Lower lobe of right lung (tissue), 2 donors: ENCODE measurements at regions not wholly inside any gene's neighbourhood (a gene's known extent, or its start where the extent isn't known, plus 50 kb on each side); places are given as distances from the start of the nearest gene placed in this dataset.

ENCODE experiments used
- ATAC-seq, 2 donors: fragments of 200-7000 bp; cut with Tn5 transposase; one replicate each; pipeline ENCODE4 v1.9.1; 2020 to 2022; ENCODE audit warnings: mild to moderate bottlenecking in 2 of 2, moderate library complexity in 2 of 2
- DNase-seq: peaks from one replicate; pipeline ENCODE4 v3.0.0-alpha.2; 2020
- H3K27ac ChIP-seq: fragments of 200-600 bp; one replicate; pipeline ENCODE4 v1.8.0; 2022
- H3K27me3 ChIP-seq: fragments of 200-600 bp; one replicate; pipeline ENCODE4 v1.8.0; 2022; ENCODE audit warnings: low read depth
- H3K36me3 ChIP-seq: fragments of 200-600 bp; one replicate; pipeline ENCODE4 v1.8.0; 2022; ENCODE audit warnings: mild to moderate bottlenecking
- H3K4me1 ChIP-seq: fragments of 200-600 bp; one replicate; pipeline ENCODE4 v1.8.0; 2022
- H3K4me3 ChIP-seq: fragments of 200-600 bp; one replicate; pipeline ENCODE4 v1.8.0; 2022; ENCODE audit warnings: mild to moderate bottlenecking
- H3K9me3 ChIP-seq: fragments of 200-600 bp; one replicate; pipeline ENCODE4 v1.8.0; 2022
- CTCF ChIP-seq: fragments of 200-600 bp; IDR thresholded peaks from one replicate; pipeline ENCODE4 v1.8.0; 2022; ENCODE audit warnings: antibody characterized with exemption, mild to moderate bottlenecking
- intact Hi-C: fragments of 100-400 bp; cut with DNase I; formaldehyde crosslinking; loops from one replicate; pipeline ENCODE4 v1.11.0; 2022
- donor health status: DM: no; HTN: yes; CAD: no; lungs with severe emphysema.

GRCh38 chr2:2941205-2941604 is 436.4 kb downstream of the EIPR1 start:
- TF ChIP-seq CTCF, result no peak
- Histone ChIP-seq H3K36me3 (no peaks in the 10 kb centered on the region), H3K9me3 (no peaks in the 10 kb centered on the region), H3K27me3 (no peaks in the 10 kb centered on the region), H3K27ac (no peak overlapping the region), H3K4me3 (no peak overlapping the region), H3K4me1 (no peaks in the 10 kb centered on the region)
- no peak for ATAC-seq
- no peak for DNase-seq
- intact Hi-C loops, result no loop called here

GRCh38 chr2:2940702-2941101 is 436.9 kb downstream of the EIPR1 start:
- no peak for DNase-seq
- H3K9me3 ChIP-seq, result no peaks in the 10 kb centered on the region
- intact Hi-C loops, result no loop called here
- no peak overlapping the region for H3K27ac ChIP-seq
- no peak for ATAC-seq
- H3K4me1 ChIP-seq, result no peaks in the 10 kb centered on the region
- no peak overlapping the region for H3K4me3 ChIP-seq
- TF ChIP-seq CTCF, result no peak
- H3K27me3 ChIP-seq, result no peaks in the 10 kb centered on the region
- H3K36me3 ChIP-seq, result no peaks in the 10 kb centered on the region

DNA sequence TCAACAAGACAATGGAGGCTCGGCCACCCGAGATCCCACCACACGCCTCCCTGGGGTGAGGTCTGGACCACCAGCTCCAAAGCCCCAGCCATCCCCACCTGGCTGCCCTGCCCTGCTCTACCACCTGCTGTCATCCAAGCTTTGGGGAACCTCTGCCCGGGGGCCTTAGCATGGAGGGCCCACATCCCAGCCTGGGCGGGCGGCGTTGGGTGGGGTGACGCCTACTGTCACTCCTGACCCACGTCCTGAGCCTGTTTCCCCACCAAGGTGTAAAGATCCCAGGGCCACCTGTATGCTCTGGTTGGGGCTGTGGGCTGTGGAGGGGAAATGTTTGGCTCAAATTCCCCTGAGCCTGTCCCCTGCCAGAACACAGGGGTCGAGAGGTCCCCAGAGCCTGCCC is 437.6 kb downstream of the EIPR1 start:
- Histone ChIP-seq H3K27me3 (no peaks in the 10 kb centered on the region), H3K9me3 (no peaks in the 10 kb centered on the region), H3K4me1 (no peaks in the 10 kb centered on the region), H3K36me3 (no peaks in the 10 kb centered on the region), H3K4me3 (no peak overlapping the region), H3K27ac (no peak overlapping the region)
- intact Hi-C loops, result no loop called here
- no peak for TF ChIP-seq CTCF
- DNase-seq (no peak), ATAC-seq (no peak)

- DNase-seq (no peak), ATAC-seq (no peak)
- no peak overlapping the region for H3K4me3 ChIP-seq
- no peak for TF ChIP-seq CTCF
- intact Hi-C loops, result no loop called here
- no peaks in the 10 kb centered on the region for H3K4me1 ChIP-seq
- H3K9me3 ChIP-seq, result no peaks in the 10 kb centered on the region
- H3K36me3 ChIP-seq, result no peaks in the 10 kb centered on the region
- no peak overlapping the region for H3K27ac ChIP-seq
- H3K27me3 ChIP-seq, result no peaks in the 10 kb centered on the region
Measured at GRCh38 chr2:2939078-2939795, 438.4 kb downstream of the EIPR1 start.

DNA sequence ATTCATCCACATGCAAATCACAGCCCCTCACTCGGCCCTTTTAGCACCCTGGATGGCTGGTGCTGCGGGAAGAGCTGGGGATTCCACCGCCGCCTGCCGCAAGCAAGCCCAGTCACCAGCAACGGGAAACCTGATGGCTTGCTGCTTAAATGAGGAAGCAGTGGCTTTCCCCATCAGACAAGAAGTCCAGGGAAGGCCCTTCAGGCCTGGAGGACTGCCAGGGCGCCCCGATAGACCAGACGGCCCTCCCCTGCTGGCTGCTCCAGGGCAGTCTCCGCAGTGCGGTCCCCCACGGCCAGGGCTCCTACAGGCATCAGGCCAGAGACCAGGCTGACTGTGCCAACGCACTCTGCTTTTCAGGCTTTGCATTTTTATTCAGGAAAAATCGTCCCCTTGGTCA is 439.1 kb downstream of the EIPR1 start:
- no peaks in the 10 kb centered on the region for H3K36me3 ChIP-seq
- intact Hi-C loops, result no loop called here
- H3K27me3 ChIP-seq, result no peaks in the 10 kb centered on the region
- no peak for TF ChIP-seq CTCF
- no peaks in the 10 kb centered on the region for H3K9me3 ChIP-seq
- no peak for ATAC-seq
- H3K4me1 ChIP-seq, result no peaks in the 10 kb centered on the region
- no peak for DNase-seq
- no peak overlapping the region for H3K27ac ChIP-seq
- no peak overlapping the region for H3K4me3 ChIP-seq
